ENCODE measurements at regions not wholly inside any gene's neighbourhood (a gene's known extent, or its start where the extent isn't known, plus 50 kb on each side); places are given as distances from the start of the nearest gene placed in this dataset.
"Not testable (repeated sequence)": the region's sequence is repeated elsewhere in the genome, so short reads cannot be mapped to it uniquely, and the experiment has no call there.

DNA sequence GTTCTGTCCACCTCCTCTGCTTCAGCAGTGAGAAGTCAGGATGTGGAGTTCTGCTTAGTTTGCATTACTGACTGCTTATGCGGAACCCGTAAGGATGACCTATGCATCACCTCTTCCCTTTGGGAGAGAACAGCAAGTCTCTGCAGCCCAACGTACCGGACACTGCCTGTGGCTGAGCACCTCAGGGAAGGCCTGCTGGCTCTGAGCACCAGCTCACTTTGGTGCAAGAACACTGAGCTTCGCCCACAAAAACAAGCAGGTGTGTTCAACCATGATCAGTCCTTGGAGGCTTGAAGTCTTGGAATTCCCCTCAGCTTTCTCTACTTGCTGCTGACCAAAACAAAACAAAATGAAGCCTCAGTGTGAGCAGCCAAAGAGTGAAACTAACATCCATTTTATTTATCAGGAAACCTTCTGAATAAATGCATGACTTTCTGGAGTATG, 52.7 kb upstream of the NCK2 start:
- DNase-seq, result no peak

DNA sequence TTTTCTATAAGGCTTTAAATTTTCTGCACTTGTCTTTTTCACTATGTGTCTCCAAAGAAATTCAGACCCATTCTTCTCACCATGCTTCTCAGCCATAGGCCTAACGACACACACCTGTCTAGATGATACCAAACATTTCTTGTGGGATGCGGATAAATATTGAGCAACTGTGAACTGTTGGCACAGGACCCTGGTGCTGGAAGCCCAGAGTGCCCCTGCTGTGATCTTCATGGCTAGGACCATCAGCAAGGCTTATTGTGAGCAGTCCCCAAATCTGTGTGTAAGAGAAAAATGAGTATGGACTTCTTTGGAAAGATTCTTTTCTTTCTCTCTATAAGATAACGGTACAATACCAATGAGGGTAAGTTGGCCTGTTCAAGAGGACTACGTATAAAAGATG, 54.1 kb upstream of the NCK2 start:
- no peak for DNase-seq

DNA sequence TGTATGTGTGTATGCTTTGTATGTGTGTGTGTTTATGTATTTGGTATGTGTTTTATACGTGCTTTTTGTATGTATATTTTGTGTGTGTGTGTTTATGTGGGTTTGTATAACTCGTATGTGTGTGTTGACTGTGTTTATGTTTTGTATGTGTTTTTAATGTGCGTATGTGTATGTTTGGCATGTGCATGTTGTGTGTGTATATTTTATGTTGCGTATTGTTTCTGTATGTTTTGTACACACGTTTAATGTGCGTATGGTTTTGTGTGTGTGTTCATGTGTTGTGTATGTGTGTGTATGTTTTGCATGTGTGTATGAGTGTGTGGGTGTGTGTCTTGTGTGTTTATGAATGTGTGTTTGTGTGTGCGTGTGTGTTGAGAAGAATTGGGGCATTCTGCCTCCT, 55.2 kb upstream of the NCK2 start:
- no peak for DNase-seq

DNA sequence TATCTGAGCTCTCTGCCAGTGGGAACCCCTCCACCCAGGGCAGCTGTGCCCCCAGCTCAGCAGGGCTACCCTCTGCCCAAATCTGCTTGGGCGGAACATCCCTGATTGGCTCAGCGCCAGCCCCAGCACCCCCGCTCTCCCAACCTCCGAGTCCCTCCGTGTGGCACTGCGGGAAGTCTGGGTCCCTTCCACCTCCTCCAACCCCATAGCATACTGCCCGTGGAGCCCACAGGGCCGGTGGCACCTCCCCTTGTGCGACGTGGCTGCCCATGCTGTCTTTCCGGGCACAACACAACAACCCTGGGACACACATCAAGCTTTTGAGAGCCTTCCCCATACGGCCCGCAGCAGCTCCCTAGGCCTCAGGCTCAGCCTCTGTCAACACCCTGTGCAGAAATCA, 55.8 kb upstream of the NCK2 start:
- no peak for DNase-seq

DNA sequence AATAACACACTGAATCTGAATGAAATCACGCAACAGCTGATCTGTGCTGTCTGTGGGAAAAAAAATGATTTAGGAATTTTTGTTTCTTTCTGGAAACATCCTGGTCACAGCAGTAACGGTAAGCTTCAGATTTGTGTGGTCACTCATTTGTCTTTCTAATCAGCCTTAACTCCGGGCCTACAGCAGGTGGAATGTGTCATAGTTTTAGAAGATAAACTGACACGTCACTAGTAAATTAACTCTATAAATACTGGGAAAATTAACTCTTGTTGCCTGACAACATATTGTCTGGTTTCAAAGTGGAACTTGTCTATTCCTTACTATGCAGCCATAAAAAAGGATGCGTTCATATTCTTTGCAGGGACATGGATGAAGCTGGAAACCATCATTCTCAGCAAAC, 58.1 kb upstream of the NCK2 start:
- no peak for DNase-seq

DNA sequence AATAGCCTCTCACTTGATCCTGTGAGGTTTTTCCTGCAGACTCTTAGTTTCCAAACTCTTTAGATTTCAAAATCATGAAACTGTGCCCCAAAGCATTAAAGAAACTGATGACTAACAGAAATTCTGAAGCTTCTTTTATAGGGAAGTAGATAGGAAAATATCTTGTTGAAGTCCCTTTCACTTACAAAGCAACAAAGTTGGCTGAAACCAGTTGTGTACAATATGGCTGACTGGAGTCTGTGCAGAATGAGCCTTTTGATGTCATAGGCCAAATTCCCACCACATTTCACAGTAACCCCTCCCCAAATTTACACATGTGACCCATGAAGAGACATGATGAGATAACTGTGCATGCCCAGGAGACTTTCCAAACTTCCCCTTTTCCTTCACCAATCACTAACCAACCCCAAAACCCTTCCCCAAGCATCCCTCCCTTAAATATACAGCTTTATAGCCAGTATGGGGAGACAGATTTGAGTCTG, 61.7 kb upstream of the NCK2 start:
- DNase-seq, result no peak

DNA sequence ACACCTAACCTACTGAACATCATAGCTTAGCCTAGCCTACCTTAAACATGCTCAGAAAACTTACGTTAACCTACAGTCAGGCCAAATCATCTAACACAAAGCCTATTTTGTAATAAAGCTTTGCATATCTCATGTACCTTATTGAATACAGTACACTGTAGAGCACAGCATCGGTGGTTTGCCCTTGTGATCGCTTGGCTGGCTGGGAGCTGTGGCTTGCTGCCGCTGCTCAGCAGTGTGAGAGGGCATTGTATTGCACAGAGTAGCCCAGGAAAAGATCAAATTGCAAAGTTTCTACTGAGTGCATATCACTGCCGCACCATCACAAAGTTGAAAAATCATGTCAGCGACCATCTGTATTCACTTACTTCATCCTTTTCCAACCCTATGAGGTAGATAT, 62.3 kb upstream of the NCK2 start:
- DNase-seq, result no peak

DNA sequence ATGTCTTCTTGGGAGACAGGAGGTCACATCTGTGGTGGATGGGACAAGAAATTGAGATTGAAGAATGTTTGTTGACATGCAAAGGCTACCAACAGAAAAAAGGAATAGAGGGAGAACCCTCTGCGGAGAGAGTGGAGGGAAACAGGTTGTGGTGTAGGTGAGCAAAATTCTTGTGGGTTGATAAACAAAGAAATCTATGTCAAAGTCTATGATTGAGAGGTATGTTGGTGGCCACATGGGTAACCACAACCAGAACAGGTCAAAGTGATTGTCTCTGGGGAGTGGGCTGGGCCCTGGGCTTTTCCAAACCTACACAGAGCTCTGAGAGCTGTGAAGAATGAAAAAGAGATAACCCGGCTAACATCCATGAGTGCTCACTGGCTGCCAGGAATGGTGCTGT, 62.8 kb upstream of the NCK2 start:
- DNase-seq, result no peak

DNA sequence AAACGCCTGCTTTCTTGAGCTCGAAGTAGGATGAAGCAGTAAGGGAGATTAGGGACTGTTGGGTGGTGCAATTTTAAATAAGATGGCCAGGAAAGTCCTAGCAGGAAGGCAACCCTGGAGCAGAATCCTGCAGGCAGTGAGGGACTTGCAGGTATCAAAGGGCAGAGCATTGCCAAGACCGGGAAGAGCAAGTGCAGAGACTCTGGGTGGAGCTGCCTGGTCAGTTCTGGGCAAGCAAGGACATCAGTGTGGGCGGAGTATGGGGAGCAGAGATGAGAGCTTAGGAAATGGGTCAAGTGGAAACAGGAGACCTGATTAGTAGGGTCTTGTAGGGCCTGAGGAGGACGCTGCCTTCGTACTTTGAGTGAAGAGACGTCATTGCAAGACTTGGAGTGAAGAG, 64.4 kb upstream of the NCK2 start:
- DNase-seq, result no peak

DNA sequence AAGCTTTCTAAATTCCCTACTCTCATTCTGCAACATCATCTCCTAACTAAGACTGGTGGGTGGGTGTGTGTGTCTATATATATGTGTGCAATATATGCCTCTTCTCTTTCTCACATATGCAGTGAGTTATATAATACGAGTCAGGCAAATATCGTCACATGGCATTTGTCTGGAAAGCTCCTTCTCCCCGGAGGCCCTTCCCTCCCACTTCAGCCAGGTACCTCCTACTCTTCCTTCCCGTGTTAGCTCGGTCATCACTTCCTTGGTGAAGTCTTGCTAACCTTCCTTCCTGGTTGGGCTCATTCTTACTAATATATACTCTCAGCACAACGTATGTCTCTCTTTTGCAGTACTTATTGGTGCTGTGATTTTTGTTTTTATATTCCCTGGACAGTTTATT, 66.4 kb upstream of the NCK2 start:
- DNase-seq, result no peak

DNA sequence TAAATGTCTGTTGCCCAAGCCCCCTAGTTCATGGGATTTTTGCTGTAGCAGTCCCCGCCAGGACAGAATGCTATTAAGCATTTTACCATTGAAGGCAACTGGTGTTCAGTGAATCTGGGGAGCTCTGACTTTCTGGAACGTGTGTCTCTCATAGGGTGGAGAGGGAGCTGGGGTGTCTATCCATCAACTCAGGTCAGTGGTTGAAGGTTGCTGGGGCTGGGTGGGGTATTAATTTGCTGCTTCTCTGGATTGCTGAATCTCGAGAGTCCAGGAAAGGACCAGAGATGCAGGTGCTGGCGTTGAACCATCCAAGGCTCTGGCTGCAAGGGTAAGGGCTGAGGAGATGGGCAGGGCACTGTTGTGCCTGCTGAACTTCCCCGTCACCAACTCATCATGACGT, 66.8 kb upstream of the NCK2 start:
- no peak for DNase-seq

DNA sequence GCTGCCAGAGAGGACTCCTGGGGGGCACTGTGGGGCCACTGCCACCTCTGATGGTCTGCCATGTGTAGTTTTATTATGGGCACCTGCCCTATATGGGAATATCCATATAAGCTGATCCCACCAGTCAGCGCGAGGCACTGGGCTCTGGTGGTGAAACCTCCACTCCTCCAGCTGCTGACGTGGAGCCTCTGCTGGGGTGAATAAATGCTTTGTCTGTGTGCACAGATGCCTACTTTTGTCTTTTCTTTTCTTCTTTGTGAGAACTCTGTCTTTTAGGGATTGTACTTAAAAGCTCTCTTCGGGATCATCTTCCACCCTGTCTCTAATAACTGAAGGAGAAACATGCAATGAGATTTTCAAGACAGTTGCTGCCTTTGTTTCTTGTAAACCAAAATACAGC, 68.9 kb upstream of the NCK2 start:
- DNase-seq, result no peak

DNA sequence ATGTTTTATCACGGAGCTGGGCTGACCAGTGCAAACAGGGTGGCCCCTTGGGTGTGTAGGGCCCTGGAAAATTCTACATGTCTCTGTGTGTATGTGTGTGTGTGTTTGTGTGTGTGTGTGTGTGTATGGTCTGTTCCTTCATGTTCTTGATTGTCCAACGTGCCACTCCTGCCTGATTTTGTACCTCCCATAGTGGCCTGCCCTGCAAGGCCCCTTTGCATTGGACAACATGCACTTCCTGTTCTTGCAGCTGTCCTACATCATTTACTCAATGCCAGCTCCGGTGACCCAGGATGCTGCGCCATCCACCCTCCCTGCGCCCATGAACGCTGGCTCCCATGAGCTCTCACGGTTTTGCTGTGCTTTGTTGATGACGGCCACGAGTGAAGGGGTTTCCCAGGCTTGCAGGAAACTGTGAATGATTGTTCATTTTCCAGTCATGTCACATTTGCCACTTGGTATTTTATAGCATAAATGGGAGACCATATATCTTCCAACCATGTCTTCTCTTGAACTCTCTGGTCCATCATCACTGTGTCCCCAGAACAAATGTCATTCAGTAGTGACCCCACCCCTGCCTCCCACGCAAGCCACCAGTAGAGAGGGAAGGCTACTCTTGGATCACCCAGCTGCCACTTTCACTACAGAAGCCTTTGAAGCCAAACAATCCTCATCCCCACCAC, 69.7 kb upstream of the NCK2 start:
- DNase-seq, result no peak

DNA sequence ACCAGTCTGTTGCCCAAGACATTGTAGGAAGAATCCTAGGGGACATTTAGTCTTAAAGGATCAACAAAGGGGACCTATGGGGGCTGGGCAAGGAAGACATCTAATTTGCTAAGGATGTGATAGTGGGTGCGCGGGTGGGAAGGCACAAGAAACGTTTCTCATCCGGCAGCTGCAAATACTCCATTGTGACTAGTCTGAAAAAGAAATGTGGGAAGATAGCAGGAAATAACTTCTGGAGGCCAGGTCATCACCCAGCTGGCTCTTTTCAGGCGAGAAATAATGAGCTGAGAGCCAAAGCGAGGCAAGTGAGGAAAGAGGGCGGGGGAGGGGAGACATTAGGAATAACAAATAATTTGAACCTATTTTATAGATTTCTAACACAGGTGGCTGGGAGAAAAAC, 70.3 kb upstream of the NCK2 start:
- no peak for DNase-seq

DNA sequence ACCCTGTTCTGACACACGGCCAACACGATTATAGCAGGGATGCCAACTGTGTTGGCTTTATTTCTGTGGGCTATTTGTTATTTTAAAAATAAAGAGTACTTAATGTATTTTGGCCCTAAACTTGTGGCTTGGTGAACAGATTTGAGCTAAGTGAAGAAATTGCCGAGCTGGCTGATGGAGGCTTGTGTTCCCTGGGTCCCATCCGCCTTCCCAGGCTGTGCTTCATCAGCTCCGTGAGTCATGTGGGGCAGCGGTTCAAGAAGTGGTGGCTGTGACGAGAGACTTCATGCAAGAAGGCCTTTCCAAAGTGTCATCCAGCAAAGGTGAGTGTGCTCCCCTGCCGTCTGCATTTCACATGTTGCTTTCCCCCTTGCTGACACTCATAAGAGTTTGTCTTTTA, 73.6 kb upstream of the NCK2 start:
- no peak for DNase-seq

DNA sequence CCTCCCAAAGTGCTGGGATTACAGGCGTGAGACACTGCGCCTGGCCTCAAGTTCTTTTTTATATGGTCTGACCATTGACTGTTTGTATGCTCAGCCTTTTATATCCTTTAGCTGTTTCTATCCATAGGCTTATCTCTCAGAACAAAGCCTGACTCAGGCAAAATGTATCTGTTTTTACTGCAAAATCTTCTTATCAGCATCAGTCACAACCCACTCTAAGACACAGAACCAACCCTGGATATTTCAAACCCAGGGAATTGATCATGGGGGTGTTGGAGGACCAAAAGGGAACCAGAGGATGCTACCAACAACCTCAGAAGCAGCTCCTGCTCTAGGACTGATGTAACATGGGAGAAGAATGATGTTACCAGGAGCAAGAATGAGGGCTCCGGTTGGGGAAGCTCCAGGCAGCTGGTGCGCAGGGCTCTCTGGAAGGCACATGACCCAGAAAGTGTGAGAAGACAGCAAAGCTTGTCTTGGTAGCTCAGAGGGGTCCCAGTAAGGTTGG, 75.3 kb upstream of the NCK2 start:
- no peak for DNase-seq

DNA sequence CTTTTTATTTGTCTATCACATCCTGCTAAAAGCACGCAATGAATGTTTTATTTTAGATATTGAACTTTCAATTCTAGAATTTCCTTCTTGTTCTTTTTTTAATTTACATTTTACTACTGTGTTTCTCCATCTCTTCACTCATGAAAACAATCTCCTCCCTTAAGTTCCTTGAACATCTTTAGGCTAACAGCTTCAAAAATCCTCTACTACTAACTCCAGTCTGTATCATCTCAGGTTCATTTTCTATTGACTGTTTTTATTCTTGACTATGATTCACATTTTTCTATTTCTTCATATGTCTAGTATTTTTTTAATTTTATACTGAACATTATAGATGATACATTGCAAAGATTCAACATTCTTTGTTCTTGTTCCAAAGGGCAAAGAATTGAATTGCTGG, 79.2 kb upstream of the NCK2 start:
- no peak for DNase-seq

DNA sequence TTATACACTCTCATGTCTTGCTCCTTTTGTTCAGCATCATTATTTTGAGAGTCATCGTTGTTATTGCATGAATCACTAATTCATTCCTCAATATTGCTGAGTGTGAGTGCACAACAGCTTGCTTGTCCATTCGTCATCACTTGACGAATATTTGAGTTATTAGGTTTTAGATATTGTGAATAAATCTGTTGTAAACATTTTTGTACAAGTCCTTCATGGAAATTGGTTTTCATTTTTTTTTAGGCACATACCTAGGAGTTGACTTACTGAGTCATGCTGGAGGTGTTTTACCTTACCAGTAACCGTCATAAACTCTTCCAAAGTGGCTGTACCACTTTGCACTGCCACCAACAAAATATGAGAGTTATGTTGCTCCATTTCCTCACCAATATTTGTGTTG, 84.2 kb upstream of the NCK2 start:
- DNase-seq, result no peak

DNA sequence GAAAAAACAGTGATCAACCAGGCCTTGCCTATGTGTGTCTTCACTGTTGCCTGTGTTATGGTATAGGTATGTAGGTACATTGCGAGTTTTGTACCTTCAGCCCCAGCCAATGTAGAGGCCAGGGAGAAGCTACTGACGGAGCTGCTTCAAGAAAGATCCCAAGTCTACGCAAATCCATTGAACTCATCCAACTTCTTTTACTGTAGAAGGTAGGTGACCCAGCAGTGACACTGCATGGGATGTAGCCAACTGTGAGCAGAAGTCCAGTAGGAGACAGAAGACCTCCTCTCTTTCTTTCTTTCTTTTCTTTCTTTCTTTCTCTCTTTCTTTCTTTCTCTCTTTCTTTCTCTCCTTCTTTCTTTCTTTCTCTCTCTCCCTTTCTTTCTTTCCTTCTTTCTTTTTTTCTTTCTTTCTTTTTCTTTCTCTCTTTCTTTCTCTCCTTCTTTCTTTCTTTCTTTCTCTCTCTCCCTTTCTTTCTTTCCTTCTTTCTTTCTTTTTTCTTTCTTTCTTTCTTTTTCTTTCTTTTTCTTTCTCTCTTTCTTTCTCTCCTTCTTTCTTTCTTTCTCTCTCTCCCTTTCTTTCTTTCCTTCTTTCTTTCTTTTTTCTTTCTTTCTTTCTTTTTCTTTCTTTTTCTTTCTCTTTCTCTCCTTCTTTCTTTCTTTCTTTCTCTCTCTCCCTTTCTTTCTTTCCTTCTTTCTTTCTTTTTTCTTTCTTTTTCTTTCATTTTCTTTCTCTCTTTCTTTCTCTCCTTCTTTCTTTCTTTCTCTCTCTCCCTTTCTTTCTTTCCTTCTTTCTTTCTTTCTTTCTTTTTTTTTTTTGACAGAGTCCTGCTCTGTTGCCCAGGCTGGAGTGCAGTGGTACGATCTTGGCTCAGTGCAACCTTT, 88.7 kb upstream of the NCK2 start:
- not testable (repeated sequence) for DNase-seq

DNA sequence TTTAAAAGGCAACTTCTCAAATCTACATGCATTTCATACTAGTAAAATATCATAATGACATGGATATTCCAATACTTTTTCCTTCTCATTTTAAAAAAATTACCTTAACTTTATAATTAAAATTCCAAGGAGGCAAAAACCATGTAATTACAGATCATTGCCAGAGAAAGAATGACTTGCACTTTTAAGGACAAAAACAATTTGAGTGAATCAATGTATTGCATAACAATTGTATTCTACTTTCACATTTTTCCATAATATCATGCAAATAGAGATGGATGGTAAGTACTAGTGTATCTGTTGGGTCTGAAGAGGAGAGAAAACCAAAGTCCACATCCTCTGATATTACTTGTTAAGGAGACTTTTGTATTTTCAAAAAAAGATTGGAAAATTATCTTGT, 89.5 kb upstream of the NCK2 start:
- no peak for DNase-seq

DNA sequence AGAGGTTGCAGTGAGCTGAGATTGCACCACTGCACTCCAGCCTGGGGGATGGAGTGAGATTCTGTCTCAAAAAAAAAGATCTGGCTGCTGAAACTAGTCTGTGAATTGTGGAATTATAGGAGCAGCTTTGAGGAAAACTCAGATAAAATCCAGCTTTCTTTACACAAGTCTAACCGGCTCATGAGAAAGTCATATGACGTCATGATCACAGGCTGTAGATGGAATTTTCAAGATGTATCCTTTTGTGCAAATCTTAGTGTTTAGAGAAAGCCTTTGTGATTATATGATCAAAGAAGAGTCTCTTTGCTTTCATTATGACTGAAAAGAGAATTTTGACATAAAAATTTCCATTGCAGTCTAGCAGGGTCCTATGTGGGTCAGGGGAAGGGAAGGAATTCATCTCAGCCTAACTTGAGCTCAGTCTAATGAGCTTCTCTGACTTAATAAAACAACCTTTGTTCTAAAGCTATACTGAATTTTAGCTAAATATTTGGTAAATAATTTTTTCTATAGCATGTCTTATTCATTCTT, 90.2 kb upstream of the NCK2 start:
- DNase-seq, result no peak

DNA sequence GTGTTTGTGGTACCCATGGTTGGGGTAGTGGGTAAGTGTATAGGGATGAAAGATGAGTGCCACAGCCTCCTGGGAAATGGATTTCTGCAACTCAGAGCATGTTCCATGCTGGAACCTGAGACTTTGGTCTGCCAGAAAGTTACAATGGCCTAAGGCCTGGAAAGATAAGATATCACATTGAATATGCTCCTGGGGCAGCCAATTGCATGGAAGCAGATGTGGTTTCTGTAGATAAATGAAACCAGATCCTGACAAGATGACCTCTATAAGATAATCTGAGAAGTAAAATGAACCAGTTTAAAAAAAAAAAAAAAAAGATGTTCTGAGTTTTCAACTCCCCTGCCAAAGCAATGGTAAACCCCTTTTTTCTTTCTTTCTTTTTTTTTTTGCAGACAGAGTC, 91.4 kb upstream of the NCK2 start:
- DNase-seq, result no peak

DNA sequence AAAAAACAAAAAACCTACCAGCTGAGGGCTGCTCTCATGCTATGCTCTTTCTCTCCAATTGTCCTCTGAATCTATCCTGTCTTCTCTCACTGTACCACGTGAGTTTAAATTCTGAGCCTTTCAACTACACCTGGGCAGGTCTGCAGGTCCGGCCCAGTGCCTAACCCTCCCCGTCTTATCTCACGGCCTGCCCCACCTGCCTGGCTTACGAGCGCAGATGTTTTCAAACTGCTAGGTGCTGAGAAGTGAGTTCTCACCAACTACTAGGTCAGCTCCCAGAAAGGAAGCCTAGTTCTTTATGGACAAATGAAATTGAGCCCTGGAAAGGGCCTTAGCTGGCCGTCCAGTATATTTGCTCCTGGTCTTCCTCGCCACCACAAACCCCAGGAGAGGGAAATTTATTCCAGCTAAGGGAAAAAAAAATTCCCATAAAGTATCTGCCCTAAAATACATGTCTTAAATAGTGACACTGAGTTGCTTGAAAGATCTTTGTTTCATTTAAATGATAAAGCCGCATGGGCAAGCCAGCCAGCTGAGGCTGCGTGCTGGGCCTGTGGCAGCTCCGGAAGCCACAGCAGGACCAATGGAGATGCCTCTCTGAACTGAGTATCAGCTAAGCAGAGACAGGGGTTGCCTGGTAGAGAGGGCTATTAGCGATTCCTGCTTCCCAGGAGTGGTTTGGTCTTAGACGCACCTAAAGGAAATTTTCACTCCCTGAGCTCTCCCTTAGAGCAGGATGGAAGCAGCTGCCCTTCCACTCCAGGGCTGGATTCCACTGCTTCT, 92.5 kb upstream of the NCK2 start:
- DNase-seq, result no peak
